A549 (cell line): ENCODE measurements at regions not wholly inside any gene's neighbourhood (a gene's known extent, or its start where the extent isn't known, plus 50 kb on each side); places are given as distances from the start of the nearest gene placed in this dataset.

Source experiments
- CEBPB ChIP-seq, 2 experiments: fragments of >200 bp in 1 of 2; sonication (Bioruptor Twin) in 1 of 2; formaldehyde crosslinking in 1 of 2; IDR thresholded peaks; 2 replicates each; pipeline ENCODE4 v1.6.1; 2012 to 2016
- HOXA7 ChIP-seq: fragments of 250-450 bp; sonication (Bioruptor Pico); IDR thresholded peaks from 2 replicates; pipeline ENCODE4 v1.5.0; 2020; ENCODE audit warnings: mild to moderate bottlenecking, moderate library complexity
- MAFK ChIP-seq: fragments of 450-650 bp; IDR thresholded peaks from 2 replicates; pipeline ENCODE4 v1.6.1; 2014; ENCODE audit not compliant: partially characterized antibody
- POLR2A ChIP-seq: IDR thresholded peaks from 2 replicates; pipeline ENCODE4 v1.6.1; 2012; ENCODE audit warnings: mild to moderate bottlenecking, low read length
- TF ChIP-seq, protein P1 (sequence below): fragments of >200 bp; sonication (Bioruptor Twin); formaldehyde crosslinking; IDR thresholded peaks from 3 replicates; pipeline ENCODE4 v1.5.1; 2016
- TF ChIP-seq, protein P2 (sequence below): fragments of 150-350 bp; IDR thresholded peaks from 2 replicates; pipeline ENCODE4 v1.6.1; 2014; ENCODE audit warnings: low read depth, mild to moderate bottlenecking, low read length

DNA sequence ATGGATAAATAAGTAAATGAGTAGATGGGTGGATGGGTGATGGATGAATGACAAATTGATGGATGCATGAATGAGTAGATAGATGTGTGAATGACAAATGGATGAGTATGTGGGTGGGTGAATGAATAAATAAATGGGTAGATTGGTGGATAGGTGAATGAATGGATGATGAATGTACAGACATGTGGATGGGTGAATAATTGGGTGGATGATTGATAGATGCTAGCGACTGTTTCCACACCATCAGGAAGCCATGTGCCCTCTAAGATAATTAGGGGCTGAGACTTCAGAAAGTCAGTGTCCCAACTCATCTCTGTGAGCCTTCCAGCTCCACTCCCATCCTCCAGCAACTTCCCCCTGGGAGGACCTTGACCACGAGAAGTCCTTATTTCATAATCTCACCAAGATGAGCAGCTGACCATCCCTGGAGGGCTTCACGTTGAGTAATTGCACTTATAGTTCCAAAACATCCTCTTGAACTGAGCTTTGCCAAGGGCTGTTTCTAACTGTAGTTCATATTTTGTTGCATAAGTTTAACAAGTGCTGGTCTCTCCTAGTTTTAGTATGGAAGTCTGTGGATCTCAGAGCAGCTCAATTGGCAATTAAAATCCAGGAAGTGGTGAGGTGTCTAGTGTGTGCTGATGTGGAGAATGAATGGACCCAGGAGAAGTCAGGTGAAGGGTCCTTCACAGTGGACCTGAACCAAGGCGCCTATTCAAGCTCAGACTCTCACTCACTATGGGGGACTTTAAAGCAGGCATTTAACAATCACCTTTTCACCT is 295.7 kb downstream of the ADGRD1 start:
- TF ChIP-seq CEBPB (IDR thresholded peaks at IDR 0.05) (peak; percentile 69 to 74; a peak in 3 of 4 replicates), HOXA7 (CRISPR knock-in tag) (no peak), POLR2A (no peak), MAFK (no peak)
- TF ChIP-seq, protein P1, sequence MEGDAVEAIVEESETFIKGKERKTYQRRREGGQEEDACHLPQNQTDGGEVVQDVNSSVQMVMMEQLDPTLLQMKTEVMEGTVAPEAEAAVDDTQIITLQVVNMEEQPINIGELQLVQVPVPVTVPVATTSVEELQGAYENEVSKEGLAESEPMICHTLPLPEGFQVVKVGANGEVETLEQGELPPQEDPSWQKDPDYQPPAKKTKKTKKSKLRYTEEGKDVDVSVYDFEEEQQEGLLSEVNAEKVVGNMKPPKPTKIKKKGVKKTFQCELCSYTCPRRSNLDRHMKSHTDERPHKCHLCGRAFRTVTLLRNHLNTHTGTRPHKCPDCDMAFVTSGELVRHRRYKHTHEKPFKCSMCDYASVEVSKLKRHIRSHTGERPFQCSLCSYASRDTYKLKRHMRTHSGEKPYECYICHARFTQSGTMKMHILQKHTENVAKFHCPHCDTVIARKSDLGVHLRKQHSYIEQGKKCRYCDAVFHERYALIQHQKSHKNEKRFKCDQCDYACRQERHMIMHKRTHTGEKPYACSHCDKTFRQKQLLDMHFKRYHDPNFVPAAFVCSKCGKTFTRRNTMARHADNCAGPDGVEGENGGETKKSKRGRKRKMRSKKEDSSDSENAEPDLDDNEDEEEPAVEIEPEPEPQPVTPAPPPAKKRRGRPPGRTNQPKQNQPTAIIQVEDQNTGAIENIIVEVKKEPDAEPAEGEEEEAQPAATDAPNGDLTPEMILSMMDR: no peak
- TF ChIP-seq, protein P2, sequence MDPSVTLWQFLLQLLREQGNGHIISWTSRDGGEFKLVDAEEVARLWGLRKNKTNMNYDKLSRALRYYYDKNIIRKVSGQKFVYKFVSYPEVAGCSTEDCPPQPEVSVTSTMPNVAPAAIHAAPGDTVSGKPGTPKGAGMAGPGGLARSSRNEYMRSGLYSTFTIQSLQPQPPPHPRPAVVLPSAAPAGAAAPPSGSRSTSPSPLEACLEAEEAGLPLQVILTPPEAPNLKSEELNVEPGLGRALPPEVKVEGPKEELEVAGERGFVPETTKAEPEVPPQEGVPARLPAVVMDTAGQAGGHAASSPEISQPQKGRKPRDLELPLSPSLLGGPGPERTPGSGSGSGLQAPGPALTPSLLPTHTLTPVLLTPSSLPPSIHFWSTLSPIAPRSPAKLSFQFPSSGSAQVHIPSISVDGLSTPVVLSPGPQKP: no peak
